Tibial nerve (tissue), 4 donors: ENCODE measurements at regions not wholly inside any gene's neighbourhood (a gene's known extent, or its start where the extent isn't known, plus 50 kb on each side); places are given as distances from the start of the nearest gene placed in this dataset.

Experiments used
- DNase-seq, 2 donors: peaks; one replicate each; pipeline ENCODE4 v3.0.0-alpha.2; 2019; ENCODE audit warnings: low spot score in 2 of 2
- H3K27ac ChIP-seq, 4 donors: fragments of 200-600 bp; sonication (generic) in 3 of 4; one replicate each; pipeline ENCODE4 v1.5.1; 2017 to 2019; ENCODE audit warnings: mild to moderate bottlenecking in 1 of 4
- H3K27me3 ChIP-seq, 2 donors: fragments of 200-600 bp; sonication (generic) in 1 of 2; one replicate each; pipeline versions ENCODE4 v1.5.1 to v1.6.0; 2017 to 2019
- H3K36me3 ChIP-seq, 3 donors: fragments of 200-600 bp; sonication (generic); one replicate each; pipeline ENCODE4 v1.5.1; 2018 to 2019
- H3K4me1 ChIP-seq, 4 donors: fragments of 200-600 bp; sonication (generic) in 3 of 4; one replicate each; pipeline ENCODE4 v1.5.1; 2017 to 2019
- H3K4me3 ChIP-seq, 4 donors: fragments of 200-600 bp; sonication (generic) in 3 of 4; one replicate each; pipeline ENCODE4 v1.5.1; 2017 to 2019; ENCODE audit warnings: mild to moderate bottlenecking in 1 of 4, moderate library complexity in 1 of 4
- H3K9me3 ChIP-seq, 4 donors: fragments of 200-600 bp; sonication (generic) in 3 of 4; one replicate each; pipeline ENCODE4 v1.5.1; 2017 to 2019
- EP300 ChIP-seq, 2 donors: sonication (generic); formaldehyde crosslinking; IDR thresholded peaks; one replicate each; pipeline ENCODE4 v1.6.1; 2017; ENCODE audit warnings: antibody characterized with exemption in 2 of 2, mild to moderate bottlenecking in 1 of 2
- POLR2A ChIP-seq, 2 donors: fragments of 450-650 bp; IDR thresholded peaks; one replicate each; pipeline ENCODE4 v1.6.1; 2017; ENCODE audit warnings: antibody characterized with exemption in 2 of 2, mild to moderate bottlenecking in 2 of 2, moderate library complexity in 2 of 2
- WGBS, 2 donors: methylation state at CpG; one replicate each; pipeline ENCODE4 v1.1.5; 2018; 5-methylcytosine and 5-hydroxymethylcytosine counted together
- TF ChIP-seq, protein P1 (sequence below), 5 experiments: fragments of 200-600 bp in 3 of 5; fragments of 450-650 bp in 2 of 5; sonication (generic) in 3 of 5; IDR thresholded peaks; one replicate each; pipeline ENCODE4 v1.5.1; 2016 to 2019; ENCODE audit warnings: antibody characterized with exemption in 5 of 5, mild to moderate bottlenecking in 3 of 5, moderate library complexity in 2 of 5

DNA sequence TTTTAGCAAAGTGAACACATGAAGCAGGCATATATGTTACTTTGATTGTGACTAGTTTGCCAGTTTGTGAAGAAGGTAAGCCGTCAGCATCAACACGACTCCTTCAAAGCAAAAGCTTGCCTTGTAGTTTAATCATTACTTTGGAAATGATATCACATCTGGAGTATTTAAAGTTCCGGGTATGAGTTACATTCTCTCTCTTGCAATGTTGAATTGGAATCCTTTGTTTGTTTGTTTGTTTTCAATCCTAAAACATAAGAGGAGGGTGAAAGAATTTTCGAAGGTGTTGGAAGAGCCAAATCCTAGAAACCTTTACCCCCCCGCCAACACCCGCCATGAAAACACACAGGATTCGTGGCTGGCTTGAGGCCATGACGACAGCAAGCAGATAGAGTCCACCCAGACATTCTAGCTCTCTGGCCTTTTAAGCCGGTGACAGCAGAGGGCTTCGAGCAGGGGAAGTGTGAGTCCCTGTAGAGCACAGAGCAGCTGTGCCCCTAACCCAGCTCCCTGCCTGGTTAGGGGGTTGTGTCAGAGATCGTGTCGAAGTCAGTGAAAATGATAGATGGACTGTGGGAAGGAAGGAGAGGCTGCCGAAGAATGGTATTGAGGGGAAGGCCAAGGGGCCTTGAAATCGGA is 103.8 kb upstream of the SMIM21 start:
- DNase-seq, result no peak
- 79 to 80% methylated on average over 14 of the region's 14 CpGs for WGBS, 2 donors
- no peaks in the 10 kb centered on the region for H3K9me3 ChIP-seq
- no peaks in the 10 kb centered on the region for H3K4me1 ChIP-seq
- H3K4me3 ChIP-seq, result no peak overlapping the region
- no peaks in the 10 kb centered on the region for H3K36me3 ChIP-seq
- no peak overlapping the region for H3K27ac ChIP-seq
- no peaks in the 10 kb centered on the region for H3K27me3 ChIP-seq
- TF ChIP-seq, protein P1, sequence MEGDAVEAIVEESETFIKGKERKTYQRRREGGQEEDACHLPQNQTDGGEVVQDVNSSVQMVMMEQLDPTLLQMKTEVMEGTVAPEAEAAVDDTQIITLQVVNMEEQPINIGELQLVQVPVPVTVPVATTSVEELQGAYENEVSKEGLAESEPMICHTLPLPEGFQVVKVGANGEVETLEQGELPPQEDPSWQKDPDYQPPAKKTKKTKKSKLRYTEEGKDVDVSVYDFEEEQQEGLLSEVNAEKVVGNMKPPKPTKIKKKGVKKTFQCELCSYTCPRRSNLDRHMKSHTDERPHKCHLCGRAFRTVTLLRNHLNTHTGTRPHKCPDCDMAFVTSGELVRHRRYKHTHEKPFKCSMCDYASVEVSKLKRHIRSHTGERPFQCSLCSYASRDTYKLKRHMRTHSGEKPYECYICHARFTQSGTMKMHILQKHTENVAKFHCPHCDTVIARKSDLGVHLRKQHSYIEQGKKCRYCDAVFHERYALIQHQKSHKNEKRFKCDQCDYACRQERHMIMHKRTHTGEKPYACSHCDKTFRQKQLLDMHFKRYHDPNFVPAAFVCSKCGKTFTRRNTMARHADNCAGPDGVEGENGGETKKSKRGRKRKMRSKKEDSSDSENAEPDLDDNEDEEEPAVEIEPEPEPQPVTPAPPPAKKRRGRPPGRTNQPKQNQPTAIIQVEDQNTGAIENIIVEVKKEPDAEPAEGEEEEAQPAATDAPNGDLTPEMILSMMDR (IDR thresholded peaks at IDR 0.05), result no peak
- TF ChIP-seq POLR2A (IDR thresholded peaks at IDR 0.05) (no peak), EP300 (IDR thresholded peaks at IDR 0.05) (no peak)

DNA sequence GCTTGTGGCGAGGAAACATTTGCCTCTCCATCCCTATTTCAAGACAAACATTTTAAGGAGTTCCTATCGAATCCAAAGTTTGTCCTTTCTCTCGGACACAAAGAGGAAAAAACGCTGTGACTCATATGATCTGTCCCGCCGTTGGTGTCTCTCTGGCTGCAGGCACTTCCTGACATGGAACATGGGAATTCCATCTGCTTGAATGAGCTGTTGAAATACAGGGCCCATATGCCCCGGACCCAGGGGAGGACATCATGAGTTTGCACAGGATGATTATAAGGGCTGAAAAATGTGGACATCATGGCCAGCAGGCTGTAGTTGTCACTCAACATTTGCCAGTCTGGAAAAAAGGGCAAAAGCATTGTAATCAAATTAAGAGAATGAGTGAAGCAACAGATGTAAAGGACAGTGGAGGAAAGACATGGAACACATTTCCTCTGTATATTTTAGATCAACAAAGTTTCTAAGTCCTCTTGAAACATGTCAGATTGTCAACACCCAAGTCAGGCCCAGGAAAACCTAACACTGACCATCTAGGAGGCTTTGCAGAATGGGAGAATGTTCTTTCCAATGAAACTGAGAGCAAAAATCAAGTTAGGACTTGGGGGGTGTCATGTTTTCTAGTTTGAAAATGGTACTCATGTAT is 103.2 kb upstream of the SMIM21 start:
- 70 to 76% methylated on average over 7 of the region's 7 CpGs for whole genome bisulfite sequencing, 2 donors
- Histone ChIP-seq H3K4me3 (no peak overlapping the region), H3K4me1 (no peaks in the 10 kb centered on the region), H3K36me3 (no peaks in the 10 kb centered on the region), H3K9me3 (no peaks in the 10 kb centered on the region), H3K27ac (no peak overlapping the region), H3K27me3 (no peaks in the 10 kb centered on the region)
- TF ChIP-seq POLR2A (IDR thresholded peaks at IDR 0.05) (no peak), EP300 (IDR thresholded peaks at IDR 0.05) (no peak)
- TF ChIP-seq, protein P1 (IDR thresholded peaks at IDR 0.05), result no peak
- DNase-seq, result no peak

DNA sequence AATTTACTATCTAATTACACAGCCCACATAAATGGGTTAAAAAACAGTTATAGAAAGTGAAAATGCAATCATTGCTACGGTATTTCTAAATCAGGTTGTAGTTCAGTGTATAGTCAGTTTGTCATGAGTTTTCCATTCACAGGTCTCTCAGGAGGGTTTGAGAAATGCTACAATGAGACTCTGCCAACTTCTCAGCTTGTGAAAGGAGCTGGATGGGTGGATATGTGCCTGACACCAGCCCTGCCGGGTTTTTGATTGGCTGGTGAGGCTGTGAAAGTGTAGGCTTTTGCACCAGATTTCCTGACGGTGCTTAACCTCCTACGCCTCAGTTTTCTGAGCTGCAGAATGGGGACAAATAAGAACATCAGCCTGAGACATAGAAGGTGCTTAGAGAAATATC is 102.6 kb upstream of the SMIM21 start:
- Histone ChIP-seq H3K36me3 (no peaks in the 10 kb centered on the region), H3K4me1 (no peaks in the 10 kb centered on the region), H3K9me3 (no peaks in the 10 kb centered on the region), H3K4me3 (no peak overlapping the region), H3K27me3 (no peaks in the 10 kb centered on the region), H3K27ac (no peak overlapping the region)
- DNase-seq, result no peak
- WGBS, 2 donors, result 58 to 65% methylated on average over 4 of the region's 4 CpGs
- no peak for TF ChIP-seq POLR2A (IDR thresholded peaks at IDR 0.05)
- TF ChIP-seq, protein P1 (IDR thresholded peaks at IDR 0.05), result no peak
- no peak for TF ChIP-seq EP300 (IDR thresholded peaks at IDR 0.05)

DNA sequence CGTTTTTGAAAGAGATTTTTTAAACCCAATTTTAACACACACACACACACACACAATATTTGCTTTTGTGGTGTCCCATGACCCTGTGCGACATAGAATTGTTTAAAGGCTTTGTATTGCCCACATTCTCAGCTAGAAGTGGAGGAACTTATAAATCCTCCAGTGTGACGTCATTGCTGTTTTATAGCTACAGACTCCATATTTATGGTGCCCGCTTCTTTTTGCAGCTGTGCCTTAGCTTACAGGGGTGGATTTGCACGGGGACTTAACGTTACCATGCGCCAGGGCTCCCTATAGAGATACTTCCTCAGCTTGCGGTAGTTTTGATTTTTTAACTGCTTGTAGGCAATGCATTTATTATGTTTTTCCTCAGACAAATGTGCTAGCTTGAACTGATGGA is 101.9 kb upstream of the SMIM21 start:
- no peak for TF ChIP-seq EP300 (IDR thresholded peaks at IDR 0.05)
- no peak for TF ChIP-seq POLR2A (IDR thresholded peaks at IDR 0.05)
- TF ChIP-seq, protein P1 (IDR thresholded peaks at IDR 0.05), result no peak
- no peaks in the 10 kb centered on the region for H3K9me3 ChIP-seq
- no peak for DNase-seq
- WGBS, 2 donors, result 52% methylated on average over 8 of the region's 8 CpGs
- H3K36me3 ChIP-seq, result no peaks in the 10 kb centered on the region
- no peaks in the 10 kb centered on the region for H3K27me3 ChIP-seq
- H3K27ac ChIP-seq, result no peak overlapping the region
- no peaks in the 10 kb centered on the region for H3K4me1 ChIP-seq
- H3K4me3 ChIP-seq, result no peak overlapping the region

DNA sequence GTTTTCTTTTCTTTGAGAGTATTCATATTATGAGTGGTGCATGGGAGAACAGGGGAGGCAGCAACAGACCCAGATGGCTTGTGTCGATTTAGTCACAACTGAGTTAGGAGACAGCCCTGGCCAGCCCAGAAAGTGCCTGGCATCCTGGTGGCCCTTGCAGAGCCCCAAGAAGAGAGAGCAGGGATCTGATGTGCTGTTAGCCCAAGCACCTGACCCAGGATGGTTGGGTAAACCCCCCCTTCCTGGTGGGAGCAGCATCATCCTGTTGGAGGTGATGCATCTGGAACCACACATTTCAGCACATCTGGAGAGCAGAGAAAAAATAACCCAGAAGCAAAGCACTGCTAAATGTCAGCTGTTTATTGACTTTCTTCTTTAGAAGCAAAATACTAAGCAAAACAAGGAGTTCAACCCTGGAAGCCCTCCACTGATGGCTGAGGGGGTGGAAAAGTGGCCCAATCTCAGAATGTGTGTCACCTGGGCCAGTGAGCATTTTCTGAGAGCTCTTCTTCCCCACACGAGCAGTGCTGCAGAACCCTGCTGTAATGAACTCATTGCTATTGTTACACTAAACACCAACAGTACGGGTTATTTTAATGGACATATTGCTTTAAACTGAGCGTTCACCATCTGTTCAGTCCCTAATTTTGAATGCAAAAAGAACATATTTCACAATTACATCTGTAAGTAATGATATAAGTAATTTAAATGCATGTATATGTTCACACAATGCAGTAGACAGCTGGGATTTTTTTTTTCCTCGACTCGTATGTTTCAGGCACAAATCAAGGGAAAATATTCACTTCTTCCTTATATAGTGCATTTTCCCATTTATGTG is 100.6 kb upstream of the SMIM21 start:
- WGBS, 2 donors, result 73 to 76% methylated on average over 6 of the region's 6 CpGs
- Histone ChIP-seq H3K27ac (no peak overlapping the region), H3K27me3 (no peaks in the 10 kb centered on the region), H3K9me3 (no peaks in the 10 kb centered on the region), H3K4me3 (no peak overlapping the region), H3K4me1 (no peaks in the 10 kb centered on the region), H3K36me3 (no peaks in the 10 kb centered on the region)
- TF ChIP-seq POLR2A (IDR thresholded peaks at IDR 0.05) (no peak), EP300 (IDR thresholded peaks at IDR 0.05) (no peak)
- TF ChIP-seq, protein P1 (IDR thresholded peaks at IDR 0.05), result no peak
- no peak for DNase-seq
